ENCODE measurements at regions not wholly inside any gene's neighbourhood (a gene's known extent, or its start where the extent isn't known, plus 50 kb on each side); places are given as distances from the start of the nearest gene placed in this dataset.

- no peak for ATAC-seq (ENCODE audit: low FRiP score)
- DNase-seq (ENCODE audit: low spot score), result no peak
- TF ChIP-seq CTCF (IDR thresholded peaks at IDR 0.05), result no peak
These were observed 266.2 kb downstream of the NPHP4 start for GRCh38 chr1:5725855-5726585.

- ATAC-seq (ENCODE audit: low FRiP score), result no peak
- DNase-seq (ENCODE audit: low spot score), result no peak
- no peak for TF ChIP-seq CTCF (IDR thresholded peaks at IDR 0.05)
These were observed 266.8 kb downstream of the NPHP4 start for GRCh38 chr1:5725406-5725805.

- no peak for ATAC-seq (ENCODE audit: low FRiP score)
- TF ChIP-seq CTCF (IDR thresholded peaks at IDR 0.05), result no peak
- DNase-seq (ENCODE audit: low spot score), result no peak
These were observed 267.4 kb downstream of the NPHP4 start for GRCh38 chr1:5724847-5725246.

GRCh38 chr1:5722635-5723164, 269.5 kb downstream of the NPHP4 start:
- no peak for TF ChIP-seq CTCF (IDR thresholded peaks at IDR 0.05)
- ATAC-seq (ENCODE audit: low FRiP score) (no peak), DNase-seq (ENCODE audit: low spot score) (no peak)

GRCh38 chr1:5721634-5722215, 270.5 kb downstream of the NPHP4 start:
- TF ChIP-seq CTCF (IDR thresholded peaks at IDR 0.05), result no peak
- ATAC-seq (ENCODE audit: low FRiP score), result no peak
- DNase-seq (ENCODE audit: low spot score), result no peak

- DNase-seq (ENCODE audit: low spot score) (no peak), ATAC-seq (ENCODE audit: low FRiP score) (no peak)
These were observed 271.3 kb downstream of the NPHP4 start for GRCh38 chr1:5720936-5721335.

More at GRCh38 chr1:5720936-5721335, 271.3 kb downstream of the NPHP4 start:
- TF ChIP-seq CTCF (IDR thresholded peaks at IDR 0.05), result no peak

All from omental fat pad (tissue), 3 donors.